ENCODE measurements at regions not wholly inside any gene's neighbourhood (a gene's known extent, or its start where the extent isn't known, plus 50 kb on each side); places are given as distances from the start of the nearest gene placed in this dataset.

- Histone ChIP-seq H3K9me2 (replicated peaks; ENCODE audit: insufficient read depth, low read length) (no peaks in the 10 kb centered on the region), H4K20me1 (ENCODE audit: low read depth, low read length) (no peaks in the 10 kb centered on the region), H3K79me2 (ENCODE audit: insufficient read depth, low read length) (no peaks in the 10 kb centered on the region), H3K36me3 (ENCODE audit: low read length) (no peaks in the 10 kb centered on the region), H3F3A (ENCODE audit: insufficient read depth) (no peaks in the 10 kb centered on the region), H2AFZ (ENCODE audit: low read depth, low read length, severe bottlenecking) (no peak overlapping the region), H3K27ac (ENCODE audit: low read depth, low read length) (no peak overlapping the region), H3K4me2 (ENCODE audit: low read depth, low read length, poor library complexity, severe bottlenecking) (no peak overlapping the region), H3K27me3 (ENCODE audit: low read length) (no peaks in the 10 kb centered on the region), H3K9ac (ENCODE audit: low read length) (no peak overlapping the region), H3K9me3 (ENCODE audit: insufficient read depth, low read length) (no peaks in the 10 kb centered on the region), H3K4me3 (ENCODE audit: insufficient read depth, low read length, poor library complexity, severe bottlenecking) (no peak overlapping the region)
- TF ChIP-seq EZH2phosphoT487 (conservative IDR thresholded peaks at IDR 0.05; ENCODE audit: low read length): no peak
- TF ChIP-seq CTCF (IDR thresholded peaks at IDR 0.05; ENCODE audit: insufficient read depth, low read length, poor library complexity, severe bottlenecking): no peak
Measured at GRCh38 chr1:72804541-72804940, 522.2 kb upstream of the NEGR1 start.

GRCh38 chr1:72781038-72781437, 498.7 kb upstream of the NEGR1 start:
- TF ChIP-seq CTCF (IDR thresholded peaks at IDR 0.05; ENCODE audit: insufficient read depth, low read length, poor library complexity, severe bottlenecking): no peak
- TF ChIP-seq EZH2phosphoT487 (conservative IDR thresholded peaks at IDR 0.05; ENCODE audit: low read length): no peak
- Histone ChIP-seq H3K9me3 (ENCODE audit: insufficient read depth, low read length) (no peaks in the 10 kb centered on the region), H2AFZ (ENCODE audit: low read depth, low read length, severe bottlenecking) (no peak overlapping the region)

GRCh38 chr1:72780212-72780611, 497.9 kb upstream of the NEGR1 start:
- Histone ChIP-seq H3K9ac (ENCODE audit: low read length) (no peak overlapping the region), H2AFZ (ENCODE audit: low read depth, low read length, severe bottlenecking) (no peak overlapping the region), H3K9me3 (ENCODE audit: insufficient read depth, low read length) (no peaks in the 10 kb centered on the region), H3F3A (ENCODE audit: insufficient read depth) (no peaks in the 10 kb centered on the region), H3K36me3 (ENCODE audit: low read length) (no peaks in the 10 kb centered on the region), H4K20me1 (ENCODE audit: low read depth, low read length) (no peaks in the 10 kb centered on the region), H3K4me3 (ENCODE audit: insufficient read depth, low read length, poor library complexity, severe bottlenecking) (no peak overlapping the region), H3K9me2 (replicated peaks; ENCODE audit: insufficient read depth, low read length) (no peaks in the 10 kb centered on the region), H3K27me3 (ENCODE audit: low read length) (no peaks in the 10 kb centered on the region), H3K4me2 (ENCODE audit: low read depth, low read length, poor library complexity, severe bottlenecking) (no peak overlapping the region), H3K79me2 (ENCODE audit: insufficient read depth, low read length) (no peaks in the 10 kb centered on the region), H3K27ac (ENCODE audit: low read depth, low read length) (no peak overlapping the region)
- TF ChIP-seq CTCF (IDR thresholded peaks at IDR 0.05; ENCODE audit: insufficient read depth, low read length, poor library complexity, severe bottlenecking): no peak
- no peak for TF ChIP-seq EZH2phosphoT487 (conservative IDR thresholded peaks at IDR 0.05; ENCODE audit: low read length)

More at GRCh38 chr1:72781038-72781437, 498.7 kb upstream of the NEGR1 start:
- Histone ChIP-seq H3K4me2 (ENCODE audit: low read depth, low read length, poor library complexity, severe bottlenecking) (no peak overlapping the region), H3K9ac (ENCODE audit: low read length) (no peak overlapping the region), H3K27ac (ENCODE audit: low read depth, low read length) (no peak overlapping the region), H3K79me2 (ENCODE audit: insufficient read depth, low read length) (no peaks in the 10 kb centered on the region), H3K27me3 (ENCODE audit: low read length) (no peaks in the 10 kb centered on the region), H3K36me3 (ENCODE audit: low read length) (no peaks in the 10 kb centered on the region), H3K9me2 (replicated peaks; ENCODE audit: insufficient read depth, low read length) (no peaks in the 10 kb centered on the region), H4K20me1 (ENCODE audit: low read depth, low read length) (no peaks in the 10 kb centered on the region), H3F3A (ENCODE audit: insufficient read depth) (no peaks in the 10 kb centered on the region), H3K4me3 (ENCODE audit: insufficient read depth, low read length, poor library complexity, severe bottlenecking) (no peak overlapping the region)
